HG03442 (cell line): ENCODE measurements at regions not wholly inside any gene's neighbourhood (a gene's known extent, or its start where the extent isn't known, plus 50 kb on each side); places are given as distances from the start of the nearest gene placed in this dataset.

Source experiments
- ATAC-seq: cut with Tn5 transposase; IDR thresholded peaks from one replicate; pipeline ENCODE4 v1.9.1; 2021; ENCODE audit warnings: mild to moderate bottlenecking, moderate library complexity; ENCODE audit not compliant: unreplicated experiment

DNA sequence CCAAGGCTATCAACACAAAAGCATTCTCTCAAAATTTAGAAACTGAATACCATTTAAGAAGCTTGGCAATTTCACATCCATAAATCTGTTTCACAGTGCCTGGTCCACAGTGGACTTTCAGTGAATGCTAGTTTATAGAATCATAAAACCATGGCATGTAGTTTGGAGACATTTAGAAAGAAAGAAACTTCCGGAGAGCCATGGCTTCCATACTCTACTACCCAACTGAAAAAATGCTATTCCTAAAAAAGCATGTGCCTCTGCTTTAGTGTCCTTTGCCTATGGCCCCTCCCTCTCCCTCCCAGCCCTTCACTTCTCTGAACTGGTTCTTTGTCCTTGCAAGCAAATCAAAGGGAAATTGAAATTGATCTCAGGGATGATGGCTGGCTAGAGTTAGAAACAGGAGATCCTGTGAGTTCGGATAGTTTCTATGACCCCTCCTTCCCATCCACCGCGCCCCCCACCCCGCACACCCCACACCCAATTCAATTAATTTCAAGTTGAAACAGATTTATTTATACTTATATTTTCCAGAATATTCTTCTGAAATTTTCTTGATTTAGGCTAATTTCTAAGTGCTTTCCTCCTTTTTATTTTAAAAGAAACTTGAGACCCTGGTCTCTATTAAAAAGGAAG lies 248.3 kb downstream of the TRIB2 start:
- ATAC-seq: no peak

DNA sequence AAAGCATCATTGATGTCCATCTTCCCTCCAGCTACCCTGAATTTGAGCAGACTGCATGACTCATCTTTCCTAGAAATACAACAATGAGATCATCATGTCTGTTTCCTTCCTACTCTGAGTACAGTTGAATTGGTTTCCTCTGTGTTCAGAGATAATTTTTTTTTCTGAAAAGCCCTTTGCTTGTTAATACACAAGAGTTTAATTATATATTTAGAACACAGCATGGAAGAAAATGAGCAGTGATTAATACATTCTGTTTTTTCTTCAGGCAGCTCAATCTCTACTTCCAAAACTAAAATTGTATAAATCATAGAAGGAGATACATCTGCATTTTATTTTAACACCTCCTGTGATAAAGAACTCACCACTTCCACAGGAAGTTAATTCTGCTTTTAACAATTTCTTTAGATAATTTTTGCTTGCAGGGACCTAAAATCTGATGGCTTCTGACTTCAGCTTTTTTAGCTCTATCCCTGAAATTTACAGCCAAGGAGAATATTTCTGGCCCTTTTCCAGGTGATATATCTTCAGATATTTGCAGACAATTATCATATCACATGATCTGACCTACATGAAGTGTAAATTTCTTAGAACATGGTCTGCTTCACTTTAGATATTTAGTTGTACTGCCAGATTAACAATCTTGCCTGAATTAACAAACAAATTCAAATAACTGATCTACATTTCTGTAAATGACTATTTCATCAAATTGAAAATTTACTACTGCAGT lies 249.0 kb downstream of the TRIB2 start:
- ATAC-seq: no peak

DNA sequence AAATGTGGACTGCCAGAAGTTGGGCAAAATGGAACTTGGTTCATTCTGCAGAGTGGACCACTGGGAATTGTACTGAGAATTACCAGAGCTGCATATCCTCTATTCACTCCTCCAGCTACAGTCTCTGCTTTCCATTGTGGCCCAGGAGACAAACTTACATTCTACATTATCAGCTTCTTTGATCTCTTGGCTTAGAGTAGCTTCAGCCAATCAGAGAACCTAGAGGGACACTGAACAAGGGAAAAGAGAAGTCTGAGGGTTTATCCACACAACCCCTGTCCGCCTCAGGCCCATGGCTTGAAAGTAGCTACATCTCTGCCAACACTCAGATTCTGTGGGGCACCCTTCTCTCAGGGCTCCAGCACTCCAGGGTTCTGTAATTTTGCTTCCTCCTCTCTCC lies 251.1 kb downstream of the TRIB2 start:
- no peak for ATAC-seq

DNA sequence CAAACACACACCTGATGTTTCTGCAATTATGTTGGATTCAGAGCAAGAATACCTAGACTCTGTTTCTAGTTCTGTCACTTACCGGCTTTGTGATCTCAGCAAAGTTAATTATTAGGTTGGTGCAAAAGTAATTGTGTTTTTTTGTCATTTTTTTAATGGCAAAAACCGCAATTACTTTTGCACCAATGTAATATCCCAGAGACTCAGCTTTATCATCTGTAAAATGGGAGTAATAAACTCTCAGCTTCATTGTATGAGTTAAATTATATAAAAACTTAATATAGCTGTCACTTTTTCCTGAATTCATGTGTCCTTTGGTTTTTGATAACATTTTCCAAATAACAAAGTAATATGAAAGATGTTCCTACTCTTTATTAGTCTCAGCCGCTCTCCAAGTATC lies 251.7 kb downstream of the TRIB2 start:
- no peak for ATAC-seq

- ATAC-seq: no peak
Observed at GRCh38 chr2:12970861-12971260, 254.1 kb downstream of the TRIB2 start.

GRCh38 chr2:12971581-12972365 lies 255.0 kb downstream of the TRIB2 start:
- ATAC-seq: no peak

DNA sequence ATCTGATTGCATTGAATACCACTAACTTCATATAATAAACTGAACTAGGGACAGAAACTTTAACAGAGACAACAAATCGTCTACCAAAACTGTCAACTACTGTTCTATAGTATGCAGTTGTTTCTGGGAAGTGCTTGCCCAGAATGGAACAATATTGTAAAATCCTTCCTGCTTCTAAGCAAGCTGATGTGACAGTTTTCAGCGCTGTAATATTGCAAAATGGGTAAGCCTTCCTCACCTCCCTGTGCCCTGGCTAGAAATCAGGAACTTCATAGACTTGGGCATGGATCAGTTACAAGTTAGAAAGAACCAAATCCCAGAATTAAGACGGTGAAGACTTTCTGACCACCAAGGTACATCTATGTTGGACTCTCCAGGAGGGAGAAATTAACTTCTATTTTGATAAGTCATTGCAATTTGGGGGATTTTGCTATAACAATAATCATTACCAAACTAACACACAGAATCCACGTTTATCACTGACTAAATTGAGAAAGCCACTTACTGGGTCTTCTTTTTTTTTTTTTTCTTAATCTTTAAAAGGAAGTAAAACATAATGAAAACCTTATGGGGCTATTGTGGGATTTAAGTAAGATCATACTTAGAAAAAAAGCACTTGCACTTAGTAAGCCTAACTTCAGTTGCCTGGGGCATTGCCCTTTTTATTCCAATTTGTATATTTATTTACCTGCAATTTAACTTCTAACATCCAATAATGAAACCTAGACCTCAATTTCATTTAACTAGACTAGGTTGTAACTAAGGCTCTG lies 261.5 kb downstream of the TRIB2 start:
- ATAC-seq: no peak

GRCh38 chr2:12979066-12979465 lies 262.3 kb downstream of the TRIB2 start:
- no peak for ATAC-seq

- ATAC-seq: no peak
Observed at GRCh38 chr2:12980817-12981216, 264.1 kb downstream of the TRIB2 start.

GRCh38 chr2:12982149-12982584 lies 265.4 kb downstream of the TRIB2 start:
- no peak for ATAC-seq

DNA sequence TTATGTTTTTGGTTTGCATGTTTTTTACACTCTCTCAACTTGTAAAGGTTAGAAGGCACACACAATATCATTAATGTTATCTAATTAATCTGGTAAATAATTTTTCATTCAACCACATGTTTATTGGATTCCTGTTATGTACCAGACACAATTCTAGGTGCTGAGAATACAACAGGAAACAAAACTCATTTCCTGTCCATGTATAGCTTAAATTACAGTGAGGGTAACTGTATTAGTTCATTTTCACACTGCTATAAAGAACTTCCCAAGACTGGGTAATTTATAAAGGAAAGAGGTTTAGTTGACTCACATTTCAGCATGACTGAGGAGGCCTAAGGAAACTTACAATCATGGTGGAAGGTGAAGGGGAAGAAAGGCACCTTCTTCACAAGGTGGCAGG lies 270.5 kb downstream of the TRIB2 start:
- no peak for ATAC-seq

GRCh38 chr2:12988279-12988678 lies 271.5 kb downstream of the TRIB2 start:
- no peak for ATAC-seq

GRCh38 chr2:12990523-12990922 lies 273.8 kb downstream of the TRIB2 start:
- no peak for ATAC-seq

DNA sequence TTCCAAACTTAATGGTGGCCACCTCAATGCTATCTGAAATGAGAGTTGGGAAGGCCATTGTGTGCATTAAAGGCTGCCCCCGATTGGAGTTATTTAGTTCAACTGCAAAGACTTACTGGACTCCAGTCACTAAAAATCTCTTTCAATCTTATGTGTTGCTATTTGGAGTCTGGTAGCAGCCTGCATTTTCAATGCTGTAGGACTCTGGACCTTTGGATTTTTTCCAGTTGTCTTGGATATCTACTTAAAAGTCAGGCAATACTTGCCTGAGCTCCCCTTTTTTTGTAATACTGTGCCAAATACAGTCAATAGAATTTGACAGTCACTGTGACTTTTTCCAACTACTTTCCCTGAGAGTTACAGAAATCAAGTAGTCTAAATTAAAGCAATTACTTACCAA lies 281.9 kb downstream of the TRIB2 start:
- ATAC-seq: no peak

DNA sequence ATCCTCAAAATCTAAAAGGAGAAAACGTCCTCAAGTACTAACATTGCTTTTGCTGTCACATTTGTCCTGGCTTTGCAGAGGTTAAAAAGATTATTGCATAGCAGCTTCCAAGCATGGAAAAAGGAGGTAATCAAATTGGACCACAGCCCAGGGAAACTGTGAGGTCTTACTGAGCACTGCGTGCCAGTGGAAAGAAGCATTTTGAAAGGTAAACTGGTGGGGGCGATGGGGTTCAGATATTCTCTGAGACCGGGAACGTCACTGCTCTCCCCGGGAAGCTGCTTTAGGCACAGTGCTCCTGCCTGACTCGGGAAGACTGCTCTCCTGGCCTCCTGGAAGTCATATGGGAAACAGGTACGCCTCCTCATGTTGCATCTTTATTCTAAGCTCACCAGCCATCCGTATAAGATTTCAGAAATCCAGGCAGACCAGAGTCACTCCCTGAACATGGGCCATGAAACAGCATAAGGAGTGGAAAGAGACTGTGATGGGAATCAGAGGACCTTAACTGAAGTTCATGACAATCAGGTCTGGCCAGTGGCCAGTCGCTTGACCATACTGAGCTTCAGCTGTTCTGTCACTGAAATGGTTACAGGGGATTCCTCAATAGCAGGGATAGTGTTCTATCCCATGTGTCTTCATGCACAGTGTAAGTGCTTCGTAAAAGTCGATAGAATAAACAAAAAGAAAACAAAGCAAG lies 284.1 kb downstream of the TRIB2 start:
- no peak for ATAC-seq

- ATAC-seq: no peak
Observed at GRCh38 chr2:13001408-13001807, 284.7 kb downstream of the TRIB2 start.

DNA sequence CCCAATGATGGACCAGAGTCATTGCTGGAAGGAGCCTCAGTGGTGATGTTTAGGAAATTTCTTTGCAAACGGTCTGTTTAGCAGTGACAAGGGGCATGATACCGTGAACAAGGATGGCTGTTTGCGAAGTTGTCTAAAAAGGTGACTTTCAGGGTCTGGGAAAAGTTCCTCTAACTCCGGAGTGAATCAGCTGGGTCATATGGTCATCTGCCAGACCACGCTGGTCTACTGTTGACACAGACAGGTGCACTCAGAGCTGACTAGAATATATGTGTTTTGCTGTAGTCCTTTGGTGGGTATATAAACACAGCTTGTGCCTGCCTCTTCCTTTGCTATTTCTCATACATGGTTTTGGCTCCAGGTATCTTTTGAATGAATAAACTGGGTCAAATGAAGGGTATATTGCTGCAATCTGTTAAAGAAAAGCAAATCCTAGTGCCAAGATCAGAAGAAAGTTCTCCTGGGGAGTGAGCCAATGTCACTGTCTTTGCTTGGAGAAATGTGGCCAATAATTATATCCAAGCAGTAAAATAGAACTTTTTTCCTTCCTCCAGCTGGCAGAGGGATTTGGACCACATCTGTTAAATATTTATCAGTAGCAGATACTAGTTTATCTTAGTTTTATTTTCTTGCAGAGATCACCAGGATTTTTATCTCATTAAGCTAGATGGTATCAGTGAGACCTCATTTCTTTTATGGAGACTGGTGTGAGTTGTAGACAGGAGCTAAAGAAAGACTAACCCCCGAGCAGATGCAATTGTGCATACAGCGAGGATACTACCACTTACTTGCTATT lies 286.0 kb downstream of the TRIB2 start:
- no peak for ATAC-seq

GRCh38 chr2:13003500-13003899 lies 286.8 kb downstream of the TRIB2 start:
- no peak for ATAC-seq

- no peak for ATAC-seq
Observed at GRCh38 chr2:13005048-13005447, 288.3 kb downstream of the TRIB2 start.
